Pons (tissue), 1 donor: ENCODE measurements at regions not wholly inside any gene's neighbourhood (a gene's known extent, or its start where the extent isn't known, plus 50 kb on each side); places are given as distances from the start of the nearest gene placed in this dataset.
A peak's percentile ranks its signal among the peaks of the same experiment; 100 is the strongest.
"Not testable (repeated sequence)": the region's sequence is repeated elsewhere in the genome, so short reads cannot be mapped to it uniquely, and the experiment has no call there.

Experiments used
- DNase-seq: peaks from one replicate; pipeline ENCODE4 v3.0.0-alpha.2; 2016; ENCODE audit warnings: low spot score

DNA sequence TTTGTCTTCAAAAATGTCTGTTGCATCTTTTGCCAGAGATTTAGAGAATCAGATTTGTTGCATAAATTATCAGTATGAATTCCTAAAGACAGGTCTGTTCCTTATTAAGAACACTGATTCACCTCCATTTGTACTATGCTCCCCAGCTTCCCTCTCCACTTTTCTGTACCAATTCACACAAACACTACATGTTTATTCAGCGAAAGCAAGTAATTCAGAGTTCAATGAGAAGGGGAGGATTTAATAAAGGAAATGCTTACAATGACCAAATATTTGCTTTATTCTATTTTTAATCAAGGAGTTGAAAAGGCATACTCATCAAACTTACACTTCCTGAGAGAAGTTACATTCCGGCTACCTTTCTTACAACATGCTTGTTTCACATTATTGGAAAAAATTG is 135.5 kb downstream of the NBPF8 start:
- not testable (repeated sequence) for DNase-seq

DNA sequence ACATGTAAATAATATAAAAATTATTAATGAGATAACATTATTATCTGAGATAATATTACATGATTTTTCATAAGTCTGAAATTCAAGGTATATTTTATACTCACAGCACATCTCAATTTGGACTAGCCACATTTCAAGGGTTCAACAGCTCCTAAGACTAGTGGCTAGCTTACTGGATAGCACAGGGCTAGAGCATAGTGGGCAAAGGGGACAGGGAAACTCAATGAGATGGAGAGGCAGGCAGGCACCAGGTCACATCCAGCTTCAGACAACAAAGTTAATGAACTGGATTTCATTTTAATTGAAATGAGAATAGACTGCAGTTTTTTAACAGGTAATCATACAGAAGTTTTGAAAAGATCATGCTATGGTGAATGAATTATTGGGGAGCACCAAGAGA is 137.4 kb downstream of the NBPF8 start:
- DNase-seq, result not testable (repeated sequence)

DNA sequence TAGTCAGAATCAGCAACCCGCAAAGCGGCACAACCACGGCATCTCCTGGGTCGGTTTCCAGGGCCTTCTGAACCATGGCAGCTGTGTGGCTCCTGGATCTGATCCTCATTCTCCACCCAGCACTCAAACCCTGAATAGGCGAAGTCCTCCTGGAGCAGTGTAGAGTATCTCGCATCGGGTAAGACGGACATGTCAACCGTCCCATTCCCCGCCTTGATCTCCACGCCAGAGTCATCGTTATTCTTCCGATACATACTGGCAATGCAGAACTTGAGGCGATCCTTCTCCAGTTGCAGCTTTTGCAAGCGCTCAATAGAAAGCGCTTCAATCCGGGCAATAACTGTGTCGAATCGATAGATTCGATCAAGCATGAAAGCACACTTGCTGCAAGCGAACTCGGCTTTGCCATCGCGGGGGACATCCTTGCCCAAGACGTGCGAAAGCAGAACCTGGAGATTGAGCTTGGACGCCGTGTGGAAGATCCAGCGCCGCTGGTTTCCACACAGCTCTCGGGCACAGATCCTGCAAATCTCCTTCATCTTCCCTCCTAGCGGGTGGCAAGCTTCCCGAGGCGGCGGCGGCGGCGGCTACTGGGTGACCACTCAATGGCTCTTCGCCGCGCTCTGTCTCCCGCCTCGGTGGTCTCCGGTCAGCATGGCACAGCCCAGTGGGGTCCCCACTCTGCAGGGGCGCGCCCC is 142.9 kb downstream of the NBPF8 start:
- peak; percentile 44 for DNase-seq

- DNase-seq, result peak; percentile 47
Measured at GRCh38 chr1:120558303-120559060, 143.6 kb downstream of the NBPF8 start.

DNA sequence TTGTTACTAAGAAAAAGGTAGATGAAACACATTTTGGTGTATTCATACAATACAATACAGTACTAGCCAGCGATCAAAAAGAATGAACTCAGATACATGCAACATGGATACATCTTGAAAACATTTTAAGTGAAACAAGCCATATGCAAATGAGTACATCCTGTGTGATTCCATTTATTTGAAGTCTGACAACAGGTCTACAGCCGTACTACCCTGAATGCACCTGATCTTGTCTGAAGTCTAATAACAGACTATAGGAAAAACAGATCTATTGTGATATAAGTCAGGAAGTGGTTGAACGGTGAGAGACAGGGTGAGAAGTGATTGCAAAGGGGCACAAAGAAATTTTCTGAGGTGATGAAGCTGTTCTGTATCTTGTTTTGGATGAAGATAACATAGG is 146.9 kb downstream of the NBPF8 start:
- DNase-seq, result not testable (repeated sequence)

DNA sequence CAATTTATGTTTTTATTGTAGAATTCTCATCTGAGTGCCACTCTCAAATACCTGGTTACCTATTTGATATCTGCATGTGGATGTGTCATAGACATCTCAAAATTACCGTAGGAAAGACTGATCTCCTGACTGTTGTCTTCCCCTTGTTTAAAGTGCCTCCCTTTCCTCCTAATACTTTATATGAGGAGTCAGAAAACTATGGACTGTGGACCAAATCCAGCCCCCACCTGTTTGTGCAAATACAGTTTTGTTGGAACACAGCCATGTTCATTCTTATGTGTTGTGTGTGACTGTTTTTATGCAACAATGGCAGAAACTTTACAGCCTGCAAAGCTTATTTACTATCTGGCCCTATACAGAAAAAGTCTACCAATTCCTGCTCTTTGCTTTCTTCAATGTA is 150.6 kb downstream of the NBPF8 start:
- DNase-seq, result not testable (repeated sequence)

DNA sequence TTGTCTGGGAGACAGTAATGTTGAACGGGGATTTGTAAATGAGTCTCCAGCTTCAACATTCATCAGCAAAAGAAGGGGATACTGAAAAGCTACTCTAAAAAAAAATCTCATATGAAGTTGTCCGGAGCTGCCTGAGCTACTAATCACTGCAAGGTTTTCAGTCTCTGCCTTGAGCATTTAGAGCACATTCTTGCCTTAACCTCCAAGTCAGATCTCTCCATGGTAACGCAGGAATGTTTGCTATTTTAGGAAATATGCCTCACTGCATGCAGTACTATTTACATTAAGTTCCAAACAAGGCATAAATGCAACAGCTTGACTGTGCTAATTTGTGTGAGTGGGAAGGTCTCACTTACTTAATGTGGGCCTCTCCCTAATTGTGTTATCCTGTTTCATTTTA is 152.8 kb downstream of the NBPF8 start:
- not testable (repeated sequence) for DNase-seq

- not testable (repeated sequence) for DNase-seq
Measured at GRCh38 chr1:120575201-120575600, 148.5 kb upstream of the NBPF26 start.

DNA sequence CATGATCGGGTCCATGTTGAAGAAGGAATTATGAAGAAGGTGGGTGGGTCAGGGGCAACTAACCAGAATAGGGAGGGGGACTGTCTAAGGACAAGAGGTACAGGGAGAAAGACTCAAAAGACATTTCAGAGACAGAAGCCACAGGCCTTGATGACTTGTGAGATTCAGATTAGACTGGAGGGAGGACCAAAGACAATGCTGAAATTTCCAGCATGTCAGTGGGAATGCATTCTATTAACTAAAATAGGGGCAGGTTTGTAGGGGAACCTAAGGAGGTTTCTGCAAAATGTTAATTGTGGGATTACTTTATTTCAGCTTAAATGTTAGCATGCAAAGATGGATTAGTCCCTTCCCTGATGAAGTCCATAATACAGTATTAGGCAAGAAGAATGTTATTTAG is 141.6 kb upstream of the NBPF26 start:
- not testable (repeated sequence) for DNase-seq

GRCh38 chr1:120586053-120586452 is 137.7 kb upstream of the NBPF26 start:
- not testable (repeated sequence) for DNase-seq

DNA sequence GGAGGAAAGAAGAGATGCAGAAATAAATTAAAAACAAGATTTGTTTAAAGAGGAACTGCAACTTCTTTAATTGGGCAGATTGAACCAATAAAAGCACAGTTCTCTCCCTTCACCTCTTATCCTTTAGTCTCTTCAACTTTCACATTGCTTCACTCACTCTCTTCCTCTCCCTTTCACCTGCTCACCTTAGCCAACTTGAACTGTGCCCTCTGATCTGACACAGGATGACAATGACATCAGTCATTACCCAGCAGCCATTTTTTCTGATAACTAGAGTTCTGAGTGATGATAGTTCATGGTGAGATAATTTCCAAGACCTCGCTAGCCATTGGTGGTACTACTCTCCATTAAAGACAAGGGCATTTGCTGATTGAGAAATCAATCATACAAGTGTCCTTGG is 134.9 kb upstream of the NBPF26 start:
- not testable (repeated sequence) for DNase-seq

- DNase-seq, result not testable (repeated sequence)
Measured at GRCh38 chr1:120591774-120592173, 132.0 kb upstream of the NBPF26 start.

DNA sequence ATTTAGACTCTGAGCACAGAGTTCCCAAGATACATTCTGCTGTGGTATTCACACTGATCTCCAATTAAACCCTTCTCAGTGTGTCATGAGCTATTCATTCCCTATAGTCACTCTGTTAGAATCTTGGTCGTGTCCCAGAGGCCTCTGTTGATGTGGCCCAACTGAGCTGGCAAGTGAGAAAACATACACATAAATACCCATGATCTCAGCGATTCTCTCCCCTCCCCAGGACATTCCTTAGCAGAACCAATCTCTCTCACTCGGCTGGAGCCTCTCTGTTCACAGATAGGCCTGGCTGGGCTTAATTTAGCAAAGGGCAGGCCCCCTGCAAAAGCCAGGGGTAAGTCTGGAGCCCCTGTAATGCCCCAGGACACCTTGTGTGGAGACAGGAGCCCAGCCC is 130.8 kb upstream of the NBPF26 start:
- not testable (repeated sequence) for DNase-seq

DNA sequence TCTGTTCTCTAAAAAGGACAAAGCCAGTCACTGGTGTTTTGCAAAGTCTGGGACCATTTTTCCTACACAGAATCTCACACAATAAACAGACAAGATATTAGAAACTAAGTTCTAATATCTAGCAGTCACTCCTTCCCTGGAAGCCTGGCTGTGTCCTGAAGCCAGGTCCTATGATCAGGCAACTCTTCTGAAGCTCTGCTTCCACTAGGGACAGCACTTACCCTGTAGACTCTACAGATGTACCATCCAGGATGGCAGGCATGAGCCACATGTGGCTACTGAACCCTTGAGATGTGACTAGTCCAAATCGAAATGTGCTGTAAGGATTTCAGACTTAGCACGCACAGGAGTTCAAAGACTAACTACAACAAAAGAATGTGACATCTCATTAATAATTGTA is 130.1 kb upstream of the NBPF26 start:
- DNase-seq, result not testable (repeated sequence)

DNA sequence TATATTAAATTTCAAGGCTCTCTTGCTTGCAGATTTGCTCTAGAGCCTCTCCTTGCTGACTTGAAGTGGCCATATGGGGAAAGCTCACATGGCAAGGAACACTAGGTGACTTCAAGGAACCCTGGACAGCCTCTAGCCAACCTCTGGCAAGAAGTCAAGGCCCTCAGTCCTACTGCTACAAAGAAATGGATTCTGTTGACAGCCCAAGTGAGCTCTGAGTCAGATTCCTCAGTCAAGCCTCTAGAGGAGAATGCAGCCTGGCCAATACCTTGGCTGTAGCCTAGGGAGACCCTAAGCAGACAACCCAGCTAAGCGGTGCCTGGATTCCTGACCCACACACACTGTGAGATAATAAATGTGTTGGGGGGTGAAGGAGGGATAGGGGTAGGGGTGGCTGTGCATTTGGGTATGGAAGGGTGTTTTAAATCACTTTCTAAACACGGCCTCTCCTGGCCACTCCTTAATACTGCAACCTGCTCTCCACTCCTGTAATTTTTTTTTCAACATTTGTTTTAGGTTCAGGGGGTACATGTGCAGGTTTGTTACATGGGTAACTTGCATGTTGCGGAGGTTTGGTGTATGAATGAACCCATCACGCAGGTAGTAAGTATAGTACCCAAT is 125.3 kb upstream of the NBPF26 start:
- not testable (repeated sequence) for DNase-seq

GRCh38 chr1:120599511-120599910 is 124.2 kb upstream of the NBPF26 start:
- not testable (repeated sequence) for DNase-seq

DNA sequence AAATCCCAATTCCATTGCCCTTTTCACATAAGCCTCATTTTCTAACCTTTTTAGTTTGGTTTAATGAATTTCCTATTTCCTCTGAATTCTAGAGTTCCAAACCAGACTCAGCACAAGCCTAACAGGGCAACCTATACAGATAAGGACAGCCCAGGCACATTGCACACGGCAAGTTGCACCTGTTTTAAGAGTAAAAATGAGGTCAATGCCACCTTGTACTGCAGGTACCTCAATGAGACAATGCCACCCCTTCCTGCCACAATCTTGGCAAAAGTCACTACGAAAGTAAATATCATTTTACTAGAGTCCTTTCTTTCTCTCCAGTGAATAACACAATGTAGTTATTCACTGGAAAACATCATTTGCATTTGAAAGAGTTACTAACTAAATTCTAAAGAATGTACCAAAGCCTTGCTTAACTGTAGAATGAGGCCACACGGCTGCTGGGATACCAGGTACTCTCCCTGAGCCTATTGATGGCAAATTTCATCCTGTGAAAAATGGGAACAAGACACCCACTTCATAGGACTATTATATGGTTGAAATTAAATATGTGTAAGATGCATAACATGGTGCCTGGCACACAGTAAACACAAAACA is 123.2 kb upstream of the NBPF26 start:
- not testable (repeated sequence) for DNase-seq

DNA sequence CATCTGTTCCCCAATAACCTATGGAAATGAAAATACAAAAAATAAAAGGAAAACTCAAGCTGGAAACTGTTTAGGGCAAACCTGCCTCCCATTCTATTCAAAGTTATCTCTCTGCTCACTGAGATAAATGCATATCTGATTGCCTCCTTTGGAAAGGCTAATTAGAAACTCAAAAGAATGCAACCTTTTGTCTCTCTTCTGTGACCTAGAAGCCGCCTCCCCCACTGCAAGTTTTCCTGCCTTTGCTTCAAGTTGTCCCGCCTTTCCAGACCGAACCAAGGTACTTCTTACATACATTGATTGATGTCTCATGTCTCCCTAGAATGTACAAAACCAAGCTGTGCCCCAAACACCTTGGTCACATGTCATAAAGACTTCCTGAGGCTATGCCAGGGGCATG is 115.9 kb upstream of the NBPF26 start:
- not testable (repeated sequence) for DNase-seq

DNA sequence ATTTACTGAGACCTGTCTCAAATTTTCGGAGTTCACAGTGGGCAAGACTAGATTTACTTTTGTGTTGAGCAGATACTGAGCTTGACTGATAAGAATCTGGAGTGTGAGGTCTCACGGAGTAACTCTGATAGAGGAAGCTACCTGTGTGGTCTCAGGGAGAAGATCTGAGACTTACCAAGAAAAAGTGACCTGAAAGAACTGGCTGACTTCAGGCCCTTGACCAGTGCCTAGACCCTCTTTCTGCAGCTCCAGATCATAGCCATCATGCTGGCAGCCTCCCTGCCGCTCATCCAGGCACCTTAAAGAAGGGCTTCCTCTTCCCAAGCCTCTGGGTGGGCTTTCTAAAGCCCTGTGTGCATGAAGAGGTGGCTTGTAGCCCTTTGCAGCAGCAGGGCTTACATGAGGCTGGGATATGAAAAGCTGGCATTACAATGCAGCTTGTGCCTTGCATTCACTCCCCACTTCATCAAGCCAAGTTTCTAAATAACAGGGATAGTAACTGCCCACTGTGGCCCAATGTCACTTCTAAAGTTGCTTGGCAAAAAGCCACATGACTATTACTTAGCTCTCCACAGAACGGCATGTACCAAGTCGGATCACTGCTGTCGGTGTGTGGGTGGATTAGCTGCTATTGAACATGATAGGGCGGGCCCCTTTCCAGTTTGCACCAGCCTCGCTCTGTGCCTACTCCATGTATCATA is 115.3 kb upstream of the NBPF26 start:
- DNase-seq, result not testable (repeated sequence)

DNA sequence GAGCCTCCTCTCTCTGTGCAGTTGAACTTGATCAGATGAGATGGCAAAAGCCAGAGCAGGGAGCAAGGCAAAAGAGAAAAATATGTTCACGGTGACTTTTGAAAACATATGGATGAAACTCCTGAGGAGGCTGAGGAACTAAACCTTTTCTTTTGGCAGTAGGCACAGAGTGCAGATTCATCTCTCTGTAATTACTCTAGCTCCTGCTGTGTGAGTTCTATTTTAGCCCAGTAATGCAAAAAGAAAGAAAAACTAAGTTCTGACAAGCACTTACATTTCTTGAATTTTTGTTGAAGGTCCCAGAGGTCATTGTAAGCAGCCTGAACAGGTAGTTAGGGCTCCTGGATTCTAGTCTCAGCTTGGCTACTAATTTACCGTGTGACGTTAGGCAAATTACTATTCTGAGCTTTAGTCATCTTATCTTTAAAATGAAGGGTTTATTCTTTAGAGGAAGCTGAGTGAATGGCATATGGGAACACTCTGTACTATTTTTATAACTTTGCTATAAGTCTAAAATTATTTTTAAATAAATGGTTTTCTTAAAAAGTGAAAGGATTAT is 114.7 kb upstream of the NBPF26 start:
- DNase-seq, result not testable (repeated sequence)

GRCh38 chr1:120609834-120610233 is 113.9 kb upstream of the NBPF26 start:
- not testable (repeated sequence) for DNase-seq
